ENCODE measurements at regions not wholly inside any gene's neighbourhood (a gene's known extent, or its start where the extent isn't known, plus 50 kb on each side); places are given as distances from the start of the nearest gene placed in this dataset.

GRCh38 chr5:114981111-114981510 lies 188.6 kb downstream of the TRIM36 start:
- TF ChIP-seq POLR2A (IDR thresholded peaks at IDR 0.05) = no peak
- TF ChIP-seq CTCF (IDR thresholded peaks at IDR 0.05) = no peak
- TF ChIP-seq EP300 (IDR thresholded peaks at IDR 0.05) = no peak
